GM18873 (cell line): ENCODE measurements at regions not wholly inside any gene's neighbourhood (a gene's known extent, or its start where the extent isn't known, plus 50 kb on each side); places are given as distances from the start of the nearest gene placed in this dataset.
A peak's percentile ranks its signal among the peaks of the same experiment; 100 is the strongest.
"Not testable (repeated sequence)": the region's sequence is repeated elsewhere in the genome, so short reads cannot be mapped to it uniquely, and the experiment has no call there.

ENCODE experiments used
- ATAC-seq: cut with Tn5 transposase; IDR thresholded peaks from one replicate; pipeline ENCODE4 v1.9.1; 2021; ENCODE audit warnings: mild to moderate bottlenecking, moderate library complexity, moderate number of reproducible peaks; ENCODE audit not compliant: unreplicated experiment, low FRiP score

GRCh38 chr1:57551476-57551875 lies 127.6 kb upstream of the DAB1 start:
- no peak for ATAC-seq

DNA sequence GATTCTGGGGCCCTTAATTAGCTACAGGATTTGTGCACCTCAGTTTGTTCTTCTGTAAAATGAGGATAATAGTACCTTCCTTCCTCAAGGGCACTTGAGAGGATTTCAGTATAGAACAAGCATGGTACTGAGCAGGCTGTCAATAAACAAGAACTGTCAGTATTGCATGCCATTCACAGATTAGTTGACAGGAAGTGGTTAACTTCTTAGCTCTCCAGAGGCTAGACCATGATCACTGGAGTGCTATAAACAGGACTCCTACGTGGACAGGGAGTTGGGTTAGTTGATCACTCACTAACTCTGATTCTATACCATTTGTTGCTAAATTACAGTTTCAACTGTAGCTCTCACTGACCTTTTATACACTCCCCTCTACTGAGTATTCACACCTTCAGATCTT lies 126.2 kb upstream of the DAB1 start:
- peak; percentile 69 for ATAC-seq

- ATAC-seq, result no peak
Observed at GRCh38 chr1:57549300-57549699, 125.4 kb upstream of the DAB1 start.

GRCh38 chr1:57546549-57547330 lies 122.9 kb upstream of the DAB1 start:
- ATAC-seq, result no peak

DNA sequence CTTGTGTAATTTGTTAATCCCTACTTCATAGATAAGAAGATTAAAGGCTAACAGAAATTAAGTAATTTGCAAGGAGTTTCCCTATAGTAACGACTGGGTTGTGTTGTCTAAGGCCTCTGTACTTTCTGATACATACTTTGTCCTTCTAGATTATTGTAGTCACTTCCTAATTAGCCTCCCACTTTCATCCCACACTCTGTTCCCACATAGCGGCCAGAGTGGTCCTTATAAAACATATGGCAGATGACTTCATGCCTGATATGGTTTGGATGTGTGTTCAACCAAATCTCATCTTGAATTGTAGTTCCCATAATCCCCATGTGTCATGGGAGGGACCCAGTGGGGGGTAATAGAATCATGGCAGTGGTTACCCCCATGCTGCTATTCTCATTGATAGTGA lies 120.5 kb upstream of the DAB1 start:
- ATAC-seq, result no peak

GRCh38 chr1:57536749-57537423 lies 113.0 kb upstream of the DAB1 start:
- no peak for ATAC-seq

DNA sequence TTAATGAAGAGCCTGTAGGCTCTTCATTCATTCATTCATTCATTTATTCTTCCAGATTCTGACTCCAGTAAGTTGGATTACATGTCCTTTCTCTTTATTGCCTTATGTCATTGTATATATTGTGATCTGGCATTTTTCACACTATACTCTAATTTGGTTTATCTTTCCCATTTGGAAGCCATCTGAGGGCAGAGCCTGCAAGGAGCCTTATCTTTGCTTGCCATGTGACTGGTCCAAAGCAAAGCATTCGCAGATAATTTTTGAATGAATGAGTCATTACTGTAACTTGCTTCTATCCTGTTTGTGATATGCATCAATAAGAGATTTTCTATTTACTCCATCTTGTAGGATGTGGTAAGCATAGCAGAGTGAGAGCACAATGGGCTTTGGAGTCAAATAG lies 108.4 kb upstream of the DAB1 start:
- ATAC-seq, result no peak

GRCh38 chr1:57530911-57531260 lies 107.0 kb upstream of the DAB1 start:
- not testable (repeated sequence) for ATAC-seq

DNA sequence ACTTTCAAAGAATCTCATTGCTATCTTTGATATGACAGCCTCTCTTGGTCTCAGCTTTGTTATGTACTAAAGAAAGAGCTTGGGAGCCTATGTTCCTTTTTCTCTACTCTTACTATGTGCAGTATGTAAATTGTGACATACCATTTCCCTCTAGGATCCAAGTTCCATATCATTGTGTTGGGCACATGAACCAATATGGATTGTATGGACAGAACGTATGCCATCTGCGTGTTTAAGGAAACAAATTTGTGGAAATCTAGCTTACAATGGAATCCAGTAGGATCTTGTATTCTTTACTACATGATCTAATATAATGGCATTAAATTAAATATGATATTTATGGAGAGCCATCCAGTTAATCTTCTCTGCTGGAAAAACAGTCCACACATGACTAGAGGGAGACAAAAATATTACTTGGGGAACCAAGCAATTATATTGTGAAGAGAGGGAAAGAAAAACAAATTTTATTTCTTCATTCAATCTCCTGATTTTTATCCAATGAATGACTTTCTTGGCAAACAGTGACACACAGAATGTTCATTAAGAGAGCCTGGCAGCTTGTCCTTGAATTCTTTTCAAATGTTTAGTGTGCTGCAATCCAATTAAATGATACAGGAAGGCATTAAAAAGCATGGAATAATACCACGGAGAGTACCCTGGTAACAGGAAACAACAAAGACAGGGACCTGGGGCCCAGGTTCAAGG lies 106.5 kb upstream of the DAB1 start:
- ATAC-seq, result no peak

GRCh38 chr1:57522575-57522974 lies 98.7 kb upstream of the DAB1 start:
- no peak for ATAC-seq

GRCh38 chr1:57520743-57521515 lies 97.1 kb upstream of the DAB1 start:
- no peak for ATAC-seq

DNA sequence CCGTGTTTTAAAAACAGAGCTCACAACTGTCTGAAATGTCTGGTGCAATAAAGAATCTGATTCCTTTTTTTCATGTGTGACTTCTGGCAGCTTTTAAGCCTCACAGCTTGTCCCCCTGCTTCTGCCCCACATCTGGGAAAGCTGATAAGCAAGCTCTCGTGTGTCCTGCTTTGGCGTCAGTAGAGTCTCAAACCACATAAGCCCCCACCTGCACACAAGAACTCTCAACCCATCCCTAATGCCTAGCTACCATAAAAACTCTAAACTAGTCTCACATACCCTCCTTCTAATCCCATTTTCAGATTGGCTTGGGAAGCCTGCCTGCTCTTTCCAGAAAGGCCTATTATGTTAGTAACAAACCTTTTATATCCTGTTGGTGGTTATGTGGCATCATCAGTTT lies 94.6 kb upstream of the DAB1 start:
- ATAC-seq, result no peak

- ATAC-seq, result no peak
Observed at GRCh38 chr1:57517587-57518374, 93.9 kb upstream of the DAB1 start.

DNA sequence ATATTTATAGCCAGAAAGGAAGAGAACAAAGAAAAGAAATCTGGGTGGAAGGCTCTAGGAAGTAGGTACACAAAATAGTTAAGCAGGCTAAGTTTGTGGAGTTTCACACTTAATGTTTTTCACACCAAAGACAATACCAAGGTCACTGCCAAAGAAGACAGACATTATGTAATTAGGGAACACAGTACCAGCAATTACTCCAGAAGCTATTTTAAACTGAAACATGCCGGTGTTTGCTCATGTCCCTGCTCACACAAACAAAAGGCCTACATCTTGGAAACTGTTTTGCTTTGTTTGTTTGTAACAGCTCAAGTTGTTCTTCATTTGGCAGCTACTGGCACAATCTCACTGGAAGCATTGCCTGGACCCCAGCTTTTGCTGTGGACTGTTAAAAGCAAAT lies 88.5 kb upstream of the DAB1 start:
- ATAC-seq, result no peak

DNA sequence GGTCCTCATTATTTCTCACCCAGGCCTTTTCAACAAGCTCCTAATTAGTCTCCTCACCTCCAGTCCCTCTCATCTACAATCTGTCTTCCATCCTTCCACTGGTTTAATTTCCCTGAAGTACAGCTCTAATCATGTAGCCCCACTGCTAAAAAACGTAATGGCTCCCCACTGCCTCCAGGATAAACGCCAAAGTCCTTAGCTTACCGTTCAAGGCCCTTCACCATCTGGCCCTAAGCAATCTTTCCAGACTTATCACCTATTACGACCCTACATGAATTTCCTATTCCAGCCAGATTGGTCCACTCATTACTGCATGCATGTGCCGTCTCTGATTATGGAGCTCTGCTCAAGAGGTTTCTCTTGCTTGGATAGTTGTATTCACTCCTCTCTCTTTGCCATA lies 83.1 kb upstream of the DAB1 start:
- ATAC-seq, result no peak

DNA sequence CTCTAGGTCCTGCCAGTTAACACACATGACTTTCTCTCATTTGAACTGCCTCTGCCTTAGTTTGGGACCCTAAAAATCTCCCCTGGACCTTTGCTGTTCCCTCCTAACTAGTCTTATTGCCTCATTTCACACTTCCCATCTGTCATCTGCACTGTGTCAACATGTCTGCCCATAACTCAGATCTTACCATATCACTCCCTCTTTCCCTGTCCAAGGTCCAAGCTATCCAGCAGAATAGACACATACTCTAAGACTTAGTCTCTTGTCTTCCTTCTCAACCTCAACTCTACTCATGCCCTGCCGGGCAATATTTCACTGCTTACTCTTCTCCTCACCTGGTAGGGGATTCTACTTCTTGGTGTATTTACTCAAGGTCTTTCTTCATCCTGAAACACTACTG lies 79.5 kb upstream of the DAB1 start:
- no peak for ATAC-seq

DNA sequence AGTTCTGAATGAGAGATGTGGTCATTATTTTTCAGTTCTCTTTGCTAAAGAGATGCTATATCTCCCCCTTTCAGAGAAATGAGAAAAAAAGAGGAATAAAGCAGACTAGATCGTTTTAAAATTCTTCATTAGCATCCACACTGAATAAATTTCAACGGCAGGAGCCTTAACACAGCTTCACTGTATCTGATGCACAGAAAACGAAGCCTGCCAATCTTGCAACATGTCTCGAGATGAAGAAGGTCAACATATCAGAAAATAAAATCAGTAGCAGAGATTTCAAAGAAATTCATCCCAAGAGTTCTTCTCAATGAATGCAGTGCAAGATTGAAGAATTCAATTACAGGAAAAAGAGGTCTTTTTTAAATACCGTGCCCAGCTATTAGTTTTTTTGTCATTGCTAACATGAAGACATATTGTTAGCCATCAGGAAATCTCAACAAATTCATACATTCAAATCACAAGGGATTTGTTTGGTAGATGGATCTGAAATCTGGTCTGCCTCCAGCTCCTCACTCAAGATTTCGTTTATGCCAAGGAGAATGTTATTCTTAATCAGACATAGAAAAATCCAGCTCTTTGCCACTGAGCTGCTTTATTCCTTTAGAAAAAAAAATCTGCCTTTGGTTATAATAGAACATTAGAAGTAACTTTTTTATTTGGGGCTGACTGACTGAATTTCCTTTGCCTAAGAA lies 76.4 kb upstream of the DAB1 start:
- ATAC-seq, result no peak

GRCh38 chr1:57494530-57495079 lies 70.7 kb upstream of the DAB1 start:
- no peak for ATAC-seq

- no peak for ATAC-seq
Observed at GRCh38 chr1:57492586-57493226, 68.8 kb upstream of the DAB1 start.
